Small intestine (tissue), 7 donors: ENCODE measurements at regions not wholly inside any gene's neighbourhood (a gene's known extent, or its start where the extent isn't known, plus 50 kb on each side); places are given as distances from the start of the nearest gene placed in this dataset.
"Not testable (repeated sequence)": the region's sequence is repeated elsewhere in the genome, so short reads cannot be mapped to it uniquely, and the experiment has no call there.

Experiments
- DNase-seq, 2 donors: peaks; one replicate each; pipeline versions ENCODE4 v3.0.0 to v3.0.0-alpha.2; 2013
- FAIRE-seq: peaks from 2 replicates; lab custom pipeline; 2012; peaks lifted over from hg19 to GRCh38; lab: Jason Lieb, UNC
- H3K27ac ChIP-seq, 3 donors: one replicate each; pipeline ENCODE4 v1.5.1; 2013; ENCODE audit warnings: low read length in 2 of 3, mild to moderate bottlenecking in 2 of 3, control low read depth in 1 of 3, inconsistent platforms in 1 of 3, low read depth in 1 of 3, moderate library complexity in 1 of 3
- H3K27me3 ChIP-seq, 3 donors: one replicate each; pipeline ENCODE4 v1.6.1; 2013; ENCODE audit warnings: low read length in 3 of 3, inconsistent platforms in 1 of 3; ENCODE audit not compliant: control insufficient read depth in 3 of 3, insufficient read depth in 3 of 3
- H3K36me3 ChIP-seq, 3 donors: one replicate each; pipeline ENCODE4 v1.6.1; 2013; ENCODE audit warnings: low read length in 3 of 3, inconsistent platforms in 1 of 3, low read depth in 1 of 3, mild to moderate bottlenecking in 1 of 3, moderate library complexity in 1 of 3; ENCODE audit not compliant: control insufficient read depth in 3 of 3, insufficient read depth in 2 of 3
- H3K4me1 ChIP-seq, 3 donors: one replicate each; pipeline ENCODE4 v1.6.1; 2013; ENCODE audit warnings: low read length in 2 of 3, inconsistent platforms in 1 of 3, low read depth in 1 of 3, mild to moderate bottlenecking in 1 of 3, moderate library complexity in 1 of 3; ENCODE audit not compliant: control insufficient read depth in 3 of 3, insufficient read depth in 2 of 3
- H3K4me3 ChIP-seq, 3 donors: one replicate each; pipeline ENCODE4 v1.5.1; 2013; ENCODE audit warnings: low read length in 3 of 3, control low read depth in 1 of 3, inconsistent platforms in 1 of 3, low read depth in 1 of 3, mild to moderate bottlenecking in 1 of 3, moderate library complexity in 1 of 3
- H3K9me3 ChIP-seq, 2 donors: one replicate each; pipeline ENCODE4 v1.6.1; 2013; ENCODE audit warnings: low read depth in 1 of 2, low read length in 1 of 2; ENCODE audit not compliant: control insufficient read depth in 2 of 2, insufficient read depth in 1 of 2
- WGBS, 3 donors: extraction: QIAGEN DNeasy Blood & Tissue Kit; methylation state at CpG; one replicate each; pipeline ENCODE4 v1.1.7; 2013; 5-methylcytosine and 5-hydroxymethylcytosine counted together
- donor health status: healthy with polysubstance abuse.
- donor health status: control.
- donor health status: control.
- donor health status: Bipolar disorder and iron deficiency.
- donor health status: healthy.

- FAIRE-seq = no peak
- Histone ChIP-seq H3K27me3 (no peaks in the 10 kb centered on the region), H3K4me3 (no peak overlapping the region), H3K9me3 (peaks cover 0 to 26% of the 10 kb centered on the region in 2 donors), H3K36me3 (no peaks in the 10 kb centered on the region), H3K4me1 (no peaks in the 10 kb centered on the region), H3K27ac (no peak overlapping the region)
- 92 to 93% (median 92%) methylated on average over 9 of the region's 9 CpGs for WGBS, 3 donors
- DNase-seq = no peak
Observed at GRCh38 chrX:817759-818300, 187.2 kb downstream of the SHOX start.

- H3K36me3 ChIP-seq, H3K4me3 ChIP-seq, H3K4me1 ChIP-seq, H3K27ac ChIP-seq, DNase-seq, H3K27me3 ChIP-seq, FAIRE-seq: not testable (repeated sequence)
- 87 to 90% (median 89%) methylated on average over 9 of the region's 9 CpGs for WGBS, 3 donors
- H3K9me3 ChIP-seq = peaks cover 0 to 26% of the 10 kb centered on the region in 2 donors
Observed at GRCh38 chrX:817147-817546, 186.6 kb downstream of the SHOX start.

DNA sequence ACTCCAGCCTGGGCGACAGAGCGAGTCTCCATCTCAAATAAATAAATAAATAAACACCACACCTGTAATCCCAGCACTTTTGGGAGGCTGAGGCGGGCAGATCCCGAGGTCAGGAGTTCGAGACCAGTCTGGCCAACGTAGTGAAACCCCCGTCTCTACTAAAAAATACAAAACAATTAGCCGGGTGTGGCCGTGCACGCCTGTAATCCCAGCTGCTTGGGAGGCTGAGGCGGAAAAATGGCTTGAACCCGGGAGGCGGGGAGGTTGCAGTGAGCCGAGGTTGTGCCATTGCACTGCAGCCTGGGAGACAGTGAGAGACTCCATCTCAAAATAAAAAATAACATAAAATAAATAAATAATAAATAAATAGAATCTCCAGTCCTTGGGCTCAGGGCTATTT, 185.8 kb downstream of the SHOX start:
- WGBS, 3 donors = 91 to 96% (median 94%) methylated on average over 14 of the region's 14 CpGs
- no peak overlapping the region for H3K27ac ChIP-seq
- DNase-seq = no peak
- H3K4me1 ChIP-seq = no peaks in the 10 kb centered on the region
- peaks cover 0 to 26% of the 10 kb centered on the region in 2 donors for H3K9me3 ChIP-seq
- no peak for FAIRE-seq
- H3K4me3 ChIP-seq = no peak overlapping the region
- H3K36me3 ChIP-seq = no peaks in the 10 kb centered on the region
- H3K27me3 ChIP-seq = no peaks in the 10 kb centered on the region

- FAIRE-seq = no peak
- no peak for DNase-seq
- no peaks in the 10 kb centered on the region for H3K4me1 ChIP-seq
- H3K4me3 ChIP-seq = no peak overlapping the region
- H3K9me3 ChIP-seq = peaks cover 0 to 11% of the 10 kb centered on the region in 2 donors
- H3K27me3 ChIP-seq = no peaks in the 10 kb centered on the region
- H3K27ac ChIP-seq = no peak overlapping the region
- 84 to 92% (median 90%) methylated on average over 5 of the region's 5 CpGs for WGBS, 3 donors
- H3K36me3 ChIP-seq = no peaks in the 10 kb centered on the region
Observed at GRCh38 chrX:810186-810585, 179.6 kb downstream of the SHOX start.

- 91 to 92% (median 91%) methylated on average over 11 of the region's 11 CpGs for WGBS, 3 donors
- no peak for FAIRE-seq
Observed at GRCh38 chrX:809081-809480, 178.5 kb downstream of the SHOX start.

GRCh38 chrX:806586-806985, 176.0 kb downstream of the SHOX start:
- H3K27ac ChIP-seq = no peak overlapping the region
- H3K36me3 ChIP-seq = no peaks in the 10 kb centered on the region
- H3K27me3 ChIP-seq = no peaks in the 10 kb centered on the region
- no peak overlapping the region for H3K4me3 ChIP-seq
- peaks cover 0 to 9% of the 10 kb centered on the region in 2 donors for H3K9me3 ChIP-seq
- DNase-seq (no peak), FAIRE-seq (no peak)
- H3K4me1 ChIP-seq = no peaks in the 10 kb centered on the region
- WGBS, 3 donors = 91 to 95% (median 94%) methylated on average over 8 of the region's 8 CpGs

More at GRCh38 chrX:809081-809480, 178.5 kb downstream of the SHOX start:
- Histone ChIP-seq H3K4me1 (no peaks in the 10 kb centered on the region), H3K9me3 (peaks cover 0 to 11% of the 10 kb centered on the region in 2 donors), H3K4me3 (no peak overlapping the region), H3K27me3 (no peaks in the 10 kb centered on the region), H3K36me3 (no peaks in the 10 kb centered on the region), H3K27ac (no peak overlapping the region)
- no peak for DNase-seq

DNA sequence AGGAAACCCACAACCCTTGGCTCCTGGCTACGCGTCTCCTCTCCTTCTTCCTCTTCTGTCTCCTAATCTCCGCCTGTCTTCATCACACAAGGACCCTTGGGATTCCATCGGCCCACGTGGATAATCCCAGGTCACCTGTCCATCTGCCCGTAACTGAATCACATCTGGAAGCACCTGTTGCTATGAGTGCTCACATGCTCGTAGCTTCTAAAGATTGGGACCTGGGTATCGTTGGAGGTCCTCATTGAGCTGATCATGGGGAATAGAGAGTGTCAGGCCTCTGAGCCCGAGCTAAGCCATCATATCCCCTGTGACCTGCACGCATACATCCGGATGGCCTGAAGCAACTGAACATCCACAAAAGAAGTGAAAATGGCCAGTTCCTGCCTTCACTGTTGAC, 175.4 kb downstream of the SHOX start:
- Histone ChIP-seq H3K27me3 (no peaks in the 10 kb centered on the region), H3K9me3 (peaks cover 0 to 11% of the 10 kb centered on the region in 2 donors), H3K4me1 (no peaks in the 10 kb centered on the region), H3K4me3 (no peak overlapping the region), H3K36me3 (no peaks in the 10 kb centered on the region), H3K27ac (no peak overlapping the region)
- DNase-seq (no peak), FAIRE-seq (no peak)
- 84 to 93% (median 88%) methylated on average over 11 of the region's 11 CpGs for whole genome bisulfite sequencing, 3 donors

DNA sequence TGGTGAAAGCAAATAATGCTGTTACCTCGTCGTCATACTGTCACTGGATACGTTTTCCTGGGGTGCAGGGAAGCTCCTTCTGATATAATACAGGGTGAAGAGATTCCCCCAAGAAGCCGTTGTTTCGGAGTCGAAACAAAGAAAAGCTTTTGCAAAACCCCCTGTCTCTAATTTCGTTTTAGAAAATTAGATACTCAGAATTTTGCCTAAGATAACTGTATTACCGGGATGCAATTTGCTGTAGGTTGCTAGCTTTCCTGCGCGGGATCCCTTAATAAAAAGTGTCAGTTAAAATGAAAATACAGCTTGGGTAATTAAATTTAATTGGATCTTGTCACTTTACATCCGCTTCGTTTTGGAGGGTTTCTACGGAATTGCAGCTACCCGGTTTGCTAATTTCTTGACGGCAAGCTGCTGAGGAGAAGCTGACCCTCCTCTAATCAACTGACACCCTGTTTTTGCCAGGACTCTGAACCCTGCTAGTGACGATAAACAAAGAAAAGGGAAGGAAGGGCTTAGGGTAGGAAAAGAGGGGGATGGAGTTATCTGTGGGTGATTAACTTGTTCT, 174.6 kb downstream of the SHOX start:
- no peak overlapping the region for H3K4me3 ChIP-seq
- DNase-seq (no peak), FAIRE-seq (no peak)
- H3K27ac ChIP-seq = no peak overlapping the region
- WGBS, 3 donors = 33 to 56% (median 52%) methylated on average over 16 of the region's 16 CpGs
- H3K36me3 ChIP-seq = no peaks in the 10 kb centered on the region
- peaks cover 0 to 9% of the 10 kb centered on the region in 2 donors for H3K9me3 ChIP-seq
- no peaks in the 10 kb centered on the region for H3K27me3 ChIP-seq
- no peaks in the 10 kb centered on the region for H3K4me1 ChIP-seq

DNA sequence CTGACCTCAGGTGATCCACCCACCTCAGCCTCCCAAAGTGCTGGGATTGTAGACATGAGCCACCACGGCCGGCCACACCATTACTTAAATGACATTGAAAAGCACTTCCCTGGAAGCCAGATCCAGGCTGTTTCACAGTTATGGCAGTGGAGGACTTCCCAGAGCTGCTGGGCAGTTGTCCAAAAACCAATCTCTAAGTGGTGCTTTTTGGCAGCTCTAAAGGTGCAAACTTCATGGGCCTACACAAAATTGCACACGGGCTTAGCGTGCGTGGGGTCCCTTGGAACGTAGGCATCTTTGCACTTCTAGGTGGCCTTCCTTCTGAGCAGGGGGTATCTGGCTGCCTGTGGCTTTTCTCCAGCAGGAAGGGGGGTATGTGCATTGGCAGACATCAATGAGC, 172.3 kb downstream of the SHOX start:
- Histone ChIP-seq H3K36me3 (no peaks in the 10 kb centered on the region), H3K4me3 (no peak overlapping the region), H3K4me1 (no peaks in the 10 kb centered on the region), H3K27ac (no peak overlapping the region), H3K9me3 (peaks cover 0 to 8% of the 10 kb centered on the region in 2 donors), H3K27me3 (no peaks in the 10 kb centered on the region)
- DNase-seq = no peak
- WGBS, 3 donors = 82 to 94% (median 89%) methylated on average over 6 of the region's 6 CpGs
- no peak for FAIRE-seq
